ENCODE measurements at regions not wholly inside any gene's neighbourhood (a gene's known extent, or its start where the extent isn't known, plus 50 kb on each side); places are given as distances from the start of the nearest gene placed in this dataset.
A peak's percentile ranks its signal among the peaks of the same experiment; 100 is the strongest.

- DNase-seq (ENCODE audit: low spot score), result peak; percentile 57
Observed at GRCh38 chr12:132439333-132439904, 50.5 kb upstream of the FBRSL1 start.

DNA sequence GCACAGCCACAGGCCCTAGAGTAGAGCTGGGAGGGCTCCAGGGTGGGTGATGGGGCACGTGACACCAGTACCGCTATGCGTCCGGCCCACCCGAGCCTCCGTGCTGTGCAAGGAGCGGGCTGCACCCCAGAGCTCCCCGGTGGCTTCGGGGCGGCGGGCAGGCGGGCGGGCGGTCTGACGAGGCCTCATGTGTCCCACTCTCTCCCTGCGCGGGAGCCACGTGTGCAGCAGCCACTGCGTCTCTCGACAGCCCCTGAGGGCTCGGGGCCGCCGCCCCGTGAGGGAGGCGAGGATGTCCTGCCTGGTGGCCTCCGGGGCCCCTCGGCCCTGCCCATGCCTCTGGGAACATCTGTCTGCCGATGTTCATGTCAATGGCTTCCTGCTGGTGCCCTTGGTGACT lies 51.2 kb upstream of the FBRSL1 start:
- DNase-seq (ENCODE audit: low spot score), result no peak

DNA sequence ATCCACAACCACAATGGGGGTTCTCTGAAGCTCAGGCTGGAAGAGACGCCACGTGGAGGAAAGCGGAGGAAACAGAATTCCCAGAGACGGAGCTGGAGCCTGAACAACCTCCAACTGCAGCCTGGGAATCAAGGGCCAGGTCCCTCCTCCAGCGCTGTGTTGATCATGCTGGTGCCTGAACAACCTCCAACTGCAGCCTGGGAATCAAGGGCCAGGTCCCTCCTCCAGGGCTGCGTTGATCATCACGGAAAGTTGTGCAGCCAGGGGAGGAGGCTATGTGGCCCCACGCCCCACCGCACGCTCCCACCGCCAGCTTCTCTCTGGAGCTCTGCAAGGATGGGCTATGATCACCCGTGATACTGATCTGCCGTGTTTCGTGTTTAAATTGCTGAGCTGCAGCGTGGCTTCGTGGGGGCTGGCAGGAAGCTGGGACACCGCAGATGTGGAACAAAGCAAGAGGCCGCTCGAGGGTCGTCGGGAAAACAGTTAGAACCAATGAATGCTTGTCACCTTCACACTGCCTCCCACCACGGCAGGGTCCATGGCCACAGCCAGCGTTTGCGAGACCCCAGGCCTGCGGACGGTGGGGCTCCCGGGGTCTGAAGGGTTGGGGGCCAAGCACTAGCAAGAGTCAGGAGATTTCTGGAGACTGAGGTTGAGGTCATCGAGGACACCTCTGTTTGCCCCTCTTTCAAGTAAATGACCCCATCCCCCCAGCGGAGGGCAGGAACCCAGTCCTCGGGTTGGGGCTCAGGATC lies 51.8 kb upstream of the FBRSL1 start:
- no peak for DNase-seq (ENCODE audit: low spot score)

- DNase-seq (ENCODE audit: low spot score), result no peak
Observed at GRCh38 chr12:132437252-132437932, 52.6 kb upstream of the FBRSL1 start.

- no peak for DNase-seq (ENCODE audit: low spot score)
Observed at GRCh38 chr12:132436791-132437251, 53.1 kb upstream of the FBRSL1 start.

DNA sequence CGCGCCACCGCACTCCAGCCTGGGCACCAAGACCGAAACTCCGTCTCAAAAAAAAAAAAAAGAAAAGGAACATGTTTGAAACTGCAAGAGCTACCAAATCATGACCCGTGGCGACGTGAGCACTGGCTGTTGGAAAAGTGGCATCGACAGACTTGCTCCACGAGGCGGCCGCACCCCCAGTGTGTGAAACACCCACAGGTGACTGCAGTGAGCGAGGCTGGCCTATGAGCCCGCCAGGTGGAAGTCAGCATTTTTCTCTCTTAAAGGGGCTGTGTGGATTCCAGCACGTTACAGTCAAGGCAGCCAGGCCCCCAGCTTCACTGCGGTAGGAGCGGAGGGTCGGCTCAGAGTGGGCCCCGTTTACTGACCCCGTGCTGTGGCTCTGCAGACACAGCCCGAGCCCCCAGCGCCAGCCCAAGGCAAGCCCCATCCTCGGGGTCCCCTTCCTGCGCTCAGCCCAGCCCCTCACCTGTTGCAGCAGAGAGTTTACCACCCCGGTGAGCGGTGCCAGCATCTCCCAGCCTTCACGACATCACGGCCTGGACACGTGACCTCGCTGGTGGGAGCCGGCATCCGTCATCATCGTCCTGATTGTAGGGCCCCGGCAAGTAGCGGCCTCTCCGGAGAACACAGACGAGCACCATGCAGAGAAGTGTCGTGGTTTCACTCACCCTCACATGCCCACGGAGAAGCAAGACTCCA lies 54.3 kb upstream of the FBRSL1 start:
- no peak for DNase-seq (ENCODE audit: low spot score)

GRCh38 chr12:132433641-132434395 lies 56.1 kb upstream of the FBRSL1 start:
- no peak for DNase-seq (ENCODE audit: low spot score)

DNA sequence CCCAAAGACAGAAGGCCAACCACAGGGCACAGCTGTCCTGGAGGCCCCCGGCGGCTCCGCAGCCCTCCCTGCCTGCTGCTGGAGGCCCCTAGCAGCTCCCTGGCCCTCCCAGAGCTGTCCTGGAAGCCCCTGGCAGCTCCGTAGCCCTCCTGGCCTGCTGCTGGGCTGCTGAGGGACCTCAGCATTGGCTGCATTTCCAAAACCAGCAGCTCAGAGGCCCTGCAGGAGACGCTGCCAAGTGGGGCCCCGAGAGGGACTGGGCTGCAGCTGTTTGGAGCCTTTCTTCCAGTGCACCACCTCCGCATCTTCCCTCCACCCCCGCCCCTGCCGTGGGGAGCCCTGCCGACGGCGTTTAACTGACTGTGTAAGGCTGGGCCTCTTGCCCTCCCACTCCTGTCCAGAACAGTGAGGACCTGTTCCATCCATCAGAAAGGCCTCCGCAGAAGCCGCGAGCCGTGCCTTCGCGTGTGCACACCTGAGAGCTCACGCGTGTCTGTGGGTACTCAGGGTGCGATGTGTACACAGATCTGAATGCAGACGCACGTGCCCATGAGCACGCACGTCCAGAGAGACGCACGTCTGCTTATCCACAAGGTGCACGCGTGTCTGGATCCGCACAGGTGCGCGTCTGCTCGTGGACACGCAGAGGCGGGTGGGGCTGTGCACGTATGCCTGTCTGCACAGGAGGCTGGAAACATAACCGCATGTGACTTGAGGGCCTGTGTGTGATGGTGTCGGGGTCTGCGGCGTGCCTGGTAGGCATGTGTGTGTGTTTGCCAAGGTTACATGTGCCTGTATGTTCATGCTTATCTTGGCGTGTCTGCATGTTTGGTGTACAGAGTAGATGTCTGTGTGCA lies 57.0 kb upstream of the FBRSL1 start:
- DNase-seq (ENCODE audit: low spot score), result no peak

GRCh38 chr12:132432126-132432705 lies 57.7 kb upstream of the FBRSL1 start:
- DNase-seq (ENCODE audit: low spot score), result no peak

- DNase-seq (ENCODE audit: low spot score), result no peak
Observed at GRCh38 chr12:132430838-132431774, 58.8 kb upstream of the FBRSL1 start.

DNA sequence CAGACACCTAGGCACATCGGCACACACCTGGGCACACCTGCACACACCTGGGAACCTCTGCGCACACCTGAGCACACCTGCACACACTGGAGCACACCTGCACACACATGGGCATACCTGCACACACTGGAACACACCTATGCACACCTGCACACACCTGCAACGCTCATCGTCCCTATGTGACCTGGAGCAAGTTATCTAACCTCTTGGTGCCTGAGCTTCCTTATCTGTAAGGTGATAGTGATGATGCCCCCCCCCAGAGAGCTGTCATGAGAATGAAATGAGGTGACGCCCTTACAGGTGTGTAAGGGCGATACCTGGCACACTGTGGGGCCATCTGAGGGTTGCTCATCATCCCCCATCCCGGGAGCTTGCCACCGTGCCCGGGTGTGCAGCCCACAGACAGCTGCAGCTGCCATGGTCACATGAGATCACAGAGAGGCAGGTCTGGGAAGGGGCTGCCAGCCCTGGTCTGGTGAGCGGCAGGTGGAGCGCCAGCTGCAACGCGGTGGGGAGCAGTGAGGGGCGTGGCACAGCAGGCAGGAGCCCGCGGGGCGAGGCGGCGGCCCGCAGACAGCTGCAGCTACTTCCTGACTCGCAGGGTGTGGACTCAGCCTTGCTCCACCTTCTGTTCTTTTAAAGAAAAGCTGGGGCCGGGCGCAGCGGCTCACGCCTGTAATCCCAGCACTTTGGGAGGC lies 59.9 kb upstream of the FBRSL1 start:
- no peak for DNase-seq (ENCODE audit: low spot score)

DNA sequence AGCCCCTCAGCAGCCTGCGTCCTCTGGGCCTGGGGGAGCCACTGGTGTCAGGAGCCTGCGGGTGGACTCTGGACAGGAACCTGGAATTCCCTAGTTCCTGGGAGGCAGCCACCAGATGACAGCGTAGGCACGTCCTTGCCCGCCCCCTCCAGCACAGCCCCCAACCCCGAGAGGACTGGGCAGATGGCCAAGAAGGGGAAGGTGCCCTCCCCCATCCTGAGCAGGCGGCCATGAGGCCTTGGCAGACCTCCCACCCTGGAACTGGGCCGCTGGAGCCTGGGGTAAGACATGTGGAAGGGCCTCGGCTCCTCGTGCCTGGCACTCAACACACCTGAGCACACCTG lies 60.4 kb upstream of the FBRSL1 start:
- no peak for DNase-seq (ENCODE audit: low spot score)

DNA sequence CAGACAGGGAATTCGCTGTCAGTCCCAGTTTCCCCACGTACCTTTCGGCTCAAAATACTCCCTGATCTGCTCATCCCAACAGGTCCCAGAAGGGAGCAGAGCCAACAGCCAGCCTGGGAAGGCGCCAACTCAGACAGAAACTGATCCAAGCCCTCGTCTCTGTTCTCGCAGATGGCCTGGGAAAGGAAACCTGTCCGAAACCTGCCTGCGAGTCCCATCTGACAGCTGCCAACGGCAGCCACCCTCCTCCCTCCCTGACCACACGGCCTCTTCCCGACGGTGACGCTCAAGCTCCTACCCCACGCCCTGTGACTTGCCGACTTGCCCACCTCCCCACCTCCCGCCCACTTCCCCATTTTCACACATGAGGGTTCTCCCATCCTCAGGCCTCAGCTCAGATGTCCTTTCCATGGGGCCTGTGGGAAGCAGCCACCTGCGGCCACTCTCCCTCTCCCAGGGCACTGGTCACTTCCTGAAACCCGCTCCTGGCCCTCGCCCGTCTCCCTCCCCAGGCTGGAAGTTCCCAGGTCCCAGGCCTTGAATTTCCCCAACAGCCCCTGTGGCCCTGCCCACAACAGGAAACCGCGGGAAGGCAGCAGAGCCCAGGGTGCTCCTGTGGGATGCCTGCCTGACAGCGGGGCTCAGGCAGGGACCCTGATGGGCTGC lies 60.9 kb upstream of the FBRSL1 start:
- DNase-seq (ENCODE audit: low spot score), result no peak

GRCh38 chr12:132427999-132428935 lies 61.7 kb upstream of the FBRSL1 start:
- no peak for DNase-seq (ENCODE audit: low spot score)

DNA sequence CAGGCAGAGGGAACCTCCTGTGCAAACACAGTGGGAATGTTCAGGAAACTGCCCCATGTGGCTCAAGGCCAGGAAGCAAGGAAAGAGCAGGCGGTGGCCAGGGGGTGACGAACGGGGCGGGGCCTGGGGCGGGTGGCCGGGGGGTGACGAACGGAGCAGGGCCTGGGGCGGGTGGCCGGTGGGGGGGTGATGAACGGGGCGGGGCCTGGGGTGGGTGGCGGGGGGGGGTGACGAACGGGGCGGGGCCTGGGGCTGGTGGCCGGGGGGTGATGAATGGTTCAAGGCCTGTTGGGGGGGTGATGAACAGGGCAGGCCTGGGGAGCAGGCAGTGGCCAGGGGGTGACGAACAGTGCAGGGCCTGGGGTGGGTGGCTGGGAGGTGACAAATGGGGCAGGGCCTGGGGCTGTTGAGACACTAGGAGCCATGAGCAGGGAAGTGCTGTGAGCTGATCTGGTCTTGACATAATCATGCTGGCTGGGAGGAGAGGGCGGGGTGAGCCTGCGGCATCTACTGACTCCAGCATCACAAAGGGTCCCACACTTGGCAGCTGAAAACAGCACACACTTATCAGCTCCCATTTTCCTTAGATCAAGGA lies 62.7 kb upstream of the FBRSL1 start:
- no peak for DNase-seq (ENCODE audit: low spot score)

GRCh38 chr12:132426349-132427173 lies 63.4 kb upstream of the FBRSL1 start:
- DNase-seq (ENCODE audit: low spot score), result no peak
